Stimulated activated CD4-positive, alpha-beta T cell treated with anti-CD3 and anti-CD28 coated beads, Interleukin-1b, Interleukin-23, amount 100 ng/mL, for 24 hours (primary cell): ENCODE measurements at regions not wholly inside any gene's neighbourhood (a gene's known extent, or its start where the extent isn't known, plus 50 kb on each side); places are given as distances from the start of the nearest gene placed in this dataset.
"Not testable (repeated sequence)": the region's sequence is repeated elsewhere in the genome, so short reads cannot be mapped to it uniquely, and the experiment has no call there.

Experiments used
- DNase-seq, 4 experiments: peaks; one replicate each; pipeline ENCODE4 v3.0.0-alpha.2; 2020; ENCODE audit warnings: low read depth in 4 of 4, low spot score in 1 of 4

DNA sequence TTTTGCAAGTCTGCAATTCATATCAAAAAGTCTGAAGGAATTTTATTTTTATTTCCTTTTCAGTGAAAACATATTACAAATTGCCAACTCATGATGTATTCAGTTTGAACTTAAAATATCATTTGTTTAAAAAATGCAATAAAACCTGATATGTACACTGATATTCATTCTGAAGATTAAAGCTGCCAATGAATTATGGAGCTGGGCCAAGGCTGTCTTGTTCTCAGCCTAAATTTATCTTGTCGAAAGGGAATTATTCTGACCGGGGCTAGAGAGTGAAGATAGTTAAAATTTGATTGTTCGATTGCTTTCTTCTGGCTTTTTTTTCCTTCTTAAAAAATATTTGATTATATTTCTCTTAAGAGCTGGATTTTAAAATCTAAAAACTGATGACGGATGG lies 54.0 kb upstream of the RBFOX1 start:
- DNase-seq: no peak

- DNase-seq: no peak
These were observed 60.0 kb upstream of the RBFOX1 start for GRCh38 chr16:7272567-7273158.

DNA sequence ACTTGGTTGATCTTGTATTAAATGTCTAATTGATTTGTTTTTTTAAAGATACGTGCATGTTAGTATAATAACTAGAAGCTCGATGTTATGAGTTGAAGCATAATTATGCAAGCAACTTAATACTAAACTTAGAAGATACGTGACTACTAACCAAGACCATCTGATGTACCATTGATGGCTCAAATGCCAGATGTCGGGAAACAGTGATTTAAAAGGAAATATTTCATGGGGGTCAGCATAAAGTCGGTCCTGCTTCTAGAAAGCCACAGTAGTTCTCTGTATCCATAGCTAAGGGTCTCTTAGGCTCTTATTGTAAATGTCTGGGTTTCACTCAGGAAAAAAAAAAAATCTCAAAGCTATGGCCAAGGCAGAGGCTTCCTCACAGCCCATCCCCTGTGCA lies 61.2 kb upstream of the RBFOX1 start:
- DNase-seq: no peak

DNA sequence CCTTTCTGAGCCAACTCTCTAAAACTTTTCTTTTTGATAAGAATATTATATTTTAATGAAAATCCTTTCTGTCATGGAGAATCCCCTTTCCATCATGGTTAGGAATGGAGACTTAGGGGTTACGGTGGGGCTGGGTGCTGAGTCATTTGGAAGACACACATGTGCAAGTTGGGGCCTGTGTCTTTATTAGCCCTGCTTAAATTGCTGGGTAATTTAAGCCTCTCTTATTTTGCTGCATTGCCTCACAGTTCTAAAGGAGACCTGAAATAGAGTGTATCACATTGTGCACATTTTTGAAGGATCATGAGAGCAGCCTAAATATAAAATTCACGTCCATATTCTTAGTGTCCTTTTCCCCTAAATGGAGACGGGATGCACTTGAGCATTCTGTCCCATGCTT lies 61.8 kb upstream of the RBFOX1 start:
- DNase-seq: no peak

DNA sequence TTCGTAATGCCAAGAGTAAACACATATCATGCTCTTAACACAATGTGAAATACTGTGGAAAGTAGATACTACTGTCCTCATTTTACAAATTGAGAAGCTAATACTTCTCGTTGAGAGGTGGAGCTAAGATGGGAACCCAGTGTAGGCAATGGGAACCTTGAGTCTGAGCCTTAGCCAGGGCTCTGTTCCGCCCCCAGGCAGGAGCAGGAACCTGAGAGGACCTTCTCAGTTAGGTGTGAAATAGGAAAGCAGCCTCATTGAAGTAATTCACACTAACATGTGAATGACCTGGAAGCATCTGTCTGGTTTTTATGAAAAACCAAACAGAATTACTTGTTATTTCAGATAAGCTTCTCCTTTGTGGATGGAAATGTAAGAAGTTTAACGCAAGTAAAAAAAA lies 62.6 kb upstream of the RBFOX1 start:
- DNase-seq: no peak

DNA sequence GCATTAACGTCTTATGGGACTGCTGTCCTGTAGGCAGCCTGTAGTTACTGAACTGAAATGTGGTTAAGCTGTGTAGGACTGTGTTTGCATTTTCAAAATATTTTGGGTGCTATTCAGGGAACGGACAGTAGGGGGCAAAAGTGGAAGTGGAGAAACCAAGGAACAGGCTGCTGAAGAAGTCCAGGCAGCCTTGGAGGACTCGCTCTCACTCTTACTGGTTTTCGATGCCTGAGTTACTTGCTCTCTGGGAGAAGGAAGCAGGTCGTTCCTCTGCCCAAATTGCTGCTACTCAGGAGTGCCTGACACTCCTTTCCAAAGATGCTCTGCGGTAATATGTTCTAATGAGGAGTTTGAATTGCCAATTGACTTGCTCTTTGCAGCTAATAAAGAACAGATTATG lies 64.5 kb upstream of the RBFOX1 start:
- no peak for DNase-seq

- DNase-seq: no peak
These were observed 75.6 kb upstream of the RBFOX1 start for GRCh38 chr16:7257016-7257415.

DNA sequence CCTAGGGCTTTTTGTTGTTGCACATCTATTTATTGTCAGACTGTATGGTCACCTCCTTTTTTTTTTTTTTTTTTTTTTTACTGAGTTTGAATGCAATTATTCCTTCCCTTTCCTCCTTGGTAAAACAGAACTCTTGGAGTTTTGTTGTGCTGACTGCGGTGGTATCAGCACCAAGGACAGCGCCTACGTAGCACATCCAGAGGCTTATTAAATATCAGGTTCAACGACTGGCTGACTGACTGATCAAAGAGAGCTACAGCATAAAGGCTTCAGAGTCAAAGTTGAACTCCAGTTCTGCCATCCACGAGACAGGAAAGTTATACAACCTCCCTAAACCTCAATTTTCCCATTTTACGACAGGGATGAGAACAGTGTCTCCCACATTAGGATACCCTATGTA lies 86.1 kb upstream of the RBFOX1 start:
- DNase-seq: no peak

GRCh38 chr16:7239547-7239946 lies 93.1 kb upstream of the RBFOX1 start:
- no peak for DNase-seq

GRCh38 chr16:7236824-7237410 lies 95.7 kb upstream of the RBFOX1 start:
- DNase-seq: no peak

DNA sequence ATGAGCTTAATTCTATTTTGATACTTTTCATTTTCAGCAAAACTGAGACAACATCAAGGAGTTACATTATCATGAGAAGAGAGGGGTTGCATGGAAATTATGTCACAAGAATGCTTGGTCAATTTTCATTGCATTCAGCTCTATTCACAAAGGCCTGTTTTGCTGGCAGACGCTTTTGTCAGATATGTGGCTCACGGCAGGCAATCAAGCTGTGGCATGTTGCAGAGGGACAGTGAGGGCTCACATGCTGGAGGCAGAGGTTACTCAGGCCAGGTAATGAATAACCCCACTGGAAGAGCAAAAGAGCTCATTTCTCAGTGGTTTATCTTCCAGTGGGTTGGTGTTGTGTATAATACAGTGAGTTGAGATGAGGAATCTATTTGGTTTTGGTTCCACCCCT lies 98.7 kb upstream of the RBFOX1 start:
- DNase-seq: no peak

GRCh38 chr16:7231762-7232161 lies 100.9 kb upstream of the RBFOX1 start:
- DNase-seq: no peak

DNA sequence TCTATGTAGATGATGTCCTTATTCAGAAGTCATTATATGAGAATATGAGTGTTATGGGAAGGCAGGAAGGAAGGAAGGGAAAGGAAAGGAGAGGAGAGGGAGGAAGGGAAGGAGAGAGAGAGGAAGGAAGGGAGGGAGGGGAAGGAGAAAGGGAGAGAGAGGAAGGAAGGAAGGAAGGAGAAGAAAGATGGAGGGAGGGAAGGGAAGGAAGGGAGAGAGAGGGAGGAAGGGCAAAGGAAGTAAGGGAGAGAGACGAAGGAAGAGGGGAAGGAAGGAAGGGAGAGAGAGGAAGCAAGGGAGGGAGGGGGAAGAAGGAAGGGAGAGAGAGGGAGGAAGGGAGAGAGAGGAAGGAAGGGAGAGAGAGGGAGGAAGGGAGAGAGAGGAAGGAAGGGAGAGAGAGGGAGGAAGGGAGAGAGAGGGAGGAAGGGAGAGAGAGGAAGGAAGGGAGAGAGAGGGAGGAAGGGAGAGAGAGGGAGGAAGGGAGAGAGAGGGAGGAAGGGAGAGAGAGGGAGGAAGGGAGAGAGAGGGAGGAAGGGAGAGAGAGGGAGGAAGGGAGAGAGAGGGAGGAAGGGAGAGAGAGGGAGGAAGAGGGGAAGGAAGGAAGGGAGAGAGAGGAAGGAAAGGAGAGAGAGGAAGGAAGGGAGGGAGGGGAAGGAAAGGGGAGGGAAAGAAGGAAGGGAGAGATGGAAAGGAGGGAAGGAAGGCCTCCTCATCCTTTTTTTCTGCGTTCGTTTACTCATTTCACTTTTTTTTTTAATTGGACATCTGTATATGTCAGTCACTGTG lies 103.0 kb upstream of the RBFOX1 start:
- not testable (repeated sequence) for DNase-seq

GRCh38 chr16:7227229-7227721 lies 105.4 kb upstream of the RBFOX1 start:
- DNase-seq: no peak

- no peak for DNase-seq
These were observed 111.5 kb upstream of the RBFOX1 start for GRCh38 chr16:7221157-7221556.

- no peak for DNase-seq
These were observed 113.7 kb upstream of the RBFOX1 start for GRCh38 chr16:7218936-7219335.

DNA sequence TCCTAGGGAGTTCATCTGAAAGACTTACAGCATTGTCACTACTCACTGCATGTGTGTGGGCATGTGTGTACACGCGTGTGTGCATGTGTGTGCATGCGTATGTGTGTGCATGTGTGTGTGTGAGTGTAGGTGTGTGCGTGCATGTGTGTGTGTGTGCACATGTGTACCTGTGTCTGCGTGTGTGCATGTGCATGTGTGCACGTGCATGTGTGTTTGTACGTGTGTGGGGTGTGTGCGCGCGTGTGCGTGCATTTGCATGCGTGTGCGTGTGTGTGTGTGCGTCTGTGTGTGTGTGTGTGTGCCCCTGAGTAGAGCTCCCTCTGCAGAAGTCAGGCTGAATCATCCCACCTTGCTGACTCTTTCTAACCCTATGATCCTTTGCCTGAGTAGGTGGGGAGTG lies 114.8 kb upstream of the RBFOX1 start:
- no peak for DNase-seq

DNA sequence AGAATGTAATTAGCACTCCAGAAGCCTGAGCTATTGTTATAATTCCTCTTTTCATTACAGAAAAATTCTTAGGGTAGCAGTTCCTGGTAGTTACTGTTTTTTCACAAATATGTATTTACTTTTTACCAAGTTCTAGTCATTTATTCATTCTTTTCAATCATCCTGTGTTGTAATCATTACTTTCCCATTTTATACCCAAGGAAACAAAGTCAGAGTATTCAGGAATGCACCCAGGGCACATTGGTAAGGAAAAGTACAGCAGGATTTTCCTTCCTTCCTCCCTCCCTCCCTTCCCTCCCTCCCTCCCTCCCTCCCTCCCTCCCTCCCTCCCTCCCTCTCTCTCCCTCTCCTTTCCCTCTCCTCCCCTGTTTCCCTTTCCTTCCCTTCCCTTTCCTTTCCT lies 115.9 kb upstream of the RBFOX1 start:
- no peak for DNase-seq

GRCh38 chr16:7211781-7212180 lies 120.9 kb upstream of the RBFOX1 start:
- DNase-seq: no peak

DNA sequence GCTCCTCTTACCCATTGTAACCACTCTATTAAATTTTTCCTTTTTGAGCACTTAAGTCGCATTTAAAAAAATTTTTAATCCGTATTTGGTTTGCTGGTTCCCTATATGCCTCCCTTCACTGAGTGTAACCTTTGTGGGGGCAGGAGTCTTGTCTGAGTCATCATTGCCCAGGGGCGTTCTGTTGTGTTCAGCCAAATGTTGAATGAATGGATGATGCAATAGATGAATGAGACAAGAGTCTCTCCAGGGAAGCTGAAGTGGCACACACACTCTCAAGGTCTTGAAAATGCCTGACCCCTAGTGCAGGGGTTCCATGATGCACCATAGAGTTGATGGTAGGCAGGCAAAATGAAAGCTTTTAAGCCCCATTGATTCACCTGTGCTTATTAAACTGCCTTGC lies 123.0 kb upstream of the RBFOX1 start:
- no peak for DNase-seq

GRCh38 chr16:7206469-7206868 lies 126.2 kb upstream of the RBFOX1 start:
- DNase-seq: no peak

- no peak for DNase-seq
These were observed 132.3 kb upstream of the RBFOX1 start for GRCh38 chr16:7200320-7200719.

DNA sequence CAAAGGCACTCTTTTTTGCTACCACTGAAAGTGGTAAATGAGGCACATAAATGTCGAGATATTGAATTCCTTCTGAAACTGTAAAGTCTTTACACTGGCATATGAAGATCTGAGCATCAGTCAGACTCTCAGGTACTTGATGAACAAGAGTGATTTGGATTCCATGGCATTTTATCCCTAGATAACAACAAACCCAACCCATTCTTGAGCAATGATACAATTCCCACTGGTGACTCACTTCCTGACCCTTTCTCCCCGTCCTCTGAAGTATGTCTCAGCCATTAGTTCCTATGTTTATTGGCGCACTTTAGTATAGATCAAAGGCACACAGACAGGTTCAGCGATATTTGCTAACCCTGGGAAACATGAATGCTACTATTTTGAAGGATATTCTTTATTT lies 147.0 kb upstream of the RBFOX1 start:
- no peak for DNase-seq
